C4-2B (cell line): ENCODE measurements at regions not wholly inside any gene's neighbourhood (a gene's known extent, or its start where the extent isn't known, plus 50 kb on each side); places are given as distances from the start of the nearest gene placed in this dataset.

Experiments used
- CTCF ChIP-seq: fragments of 450-650 bp; conservative IDR thresholded peaks from 2 replicates; pipeline ENCODE4 v1.5.1; 2017; ENCODE audit warnings: mild to moderate bottlenecking
- ZFX ChIP-seq: fragments of 450-650 bp; IDR thresholded peaks from 2 replicates; pipeline ENCODE4 v1.6.1; 2017

- TF ChIP-seq CTCF (no peak), ZFX (no peak)
Observed at GRCh38 chr11:96744697-96745096, 354.9 kb downstream of the JRKL start.
